ENCODE measurements at regions not wholly inside any gene's neighbourhood (a gene's known extent, or its start where the extent isn't known, plus 50 kb on each side); places are given as distances from the start of the nearest gene placed in this dataset.

DNA sequence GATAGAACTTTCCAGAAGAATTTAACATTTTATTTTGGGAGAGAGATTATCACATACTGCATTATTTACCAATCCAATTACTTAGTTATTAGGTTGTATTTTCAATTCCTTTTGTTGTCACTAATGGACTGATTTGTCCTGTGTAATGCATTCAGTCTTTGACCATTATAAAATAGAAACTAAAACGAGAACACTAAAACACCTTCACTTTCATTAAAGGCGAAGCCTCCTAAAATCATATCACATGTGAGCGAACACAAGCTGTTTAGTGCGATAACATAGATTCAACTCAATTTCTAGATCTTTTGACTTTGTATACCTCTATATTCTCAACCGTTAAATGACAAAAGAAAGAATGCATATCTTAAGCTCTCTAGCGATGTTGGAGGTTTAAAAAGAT, 253.4 kb downstream of the VGLL3 start:
- DNase-seq (ENCODE audit: low read depth) = no peak
- no peak overlapping the region for H3K4me3 ChIP-seq (ENCODE audit: low read depth, low read length)
- TF ChIP-seq, protein P1, sequence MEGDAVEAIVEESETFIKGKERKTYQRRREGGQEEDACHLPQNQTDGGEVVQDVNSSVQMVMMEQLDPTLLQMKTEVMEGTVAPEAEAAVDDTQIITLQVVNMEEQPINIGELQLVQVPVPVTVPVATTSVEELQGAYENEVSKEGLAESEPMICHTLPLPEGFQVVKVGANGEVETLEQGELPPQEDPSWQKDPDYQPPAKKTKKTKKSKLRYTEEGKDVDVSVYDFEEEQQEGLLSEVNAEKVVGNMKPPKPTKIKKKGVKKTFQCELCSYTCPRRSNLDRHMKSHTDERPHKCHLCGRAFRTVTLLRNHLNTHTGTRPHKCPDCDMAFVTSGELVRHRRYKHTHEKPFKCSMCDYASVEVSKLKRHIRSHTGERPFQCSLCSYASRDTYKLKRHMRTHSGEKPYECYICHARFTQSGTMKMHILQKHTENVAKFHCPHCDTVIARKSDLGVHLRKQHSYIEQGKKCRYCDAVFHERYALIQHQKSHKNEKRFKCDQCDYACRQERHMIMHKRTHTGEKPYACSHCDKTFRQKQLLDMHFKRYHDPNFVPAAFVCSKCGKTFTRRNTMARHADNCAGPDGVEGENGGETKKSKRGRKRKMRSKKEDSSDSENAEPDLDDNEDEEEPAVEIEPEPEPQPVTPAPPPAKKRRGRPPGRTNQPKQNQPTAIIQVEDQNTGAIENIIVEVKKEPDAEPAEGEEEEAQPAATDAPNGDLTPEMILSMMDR (conservative IDR thresholded peaks at IDR 0.05; ENCODE audit: low read depth, low read length) = no peak

DNA sequence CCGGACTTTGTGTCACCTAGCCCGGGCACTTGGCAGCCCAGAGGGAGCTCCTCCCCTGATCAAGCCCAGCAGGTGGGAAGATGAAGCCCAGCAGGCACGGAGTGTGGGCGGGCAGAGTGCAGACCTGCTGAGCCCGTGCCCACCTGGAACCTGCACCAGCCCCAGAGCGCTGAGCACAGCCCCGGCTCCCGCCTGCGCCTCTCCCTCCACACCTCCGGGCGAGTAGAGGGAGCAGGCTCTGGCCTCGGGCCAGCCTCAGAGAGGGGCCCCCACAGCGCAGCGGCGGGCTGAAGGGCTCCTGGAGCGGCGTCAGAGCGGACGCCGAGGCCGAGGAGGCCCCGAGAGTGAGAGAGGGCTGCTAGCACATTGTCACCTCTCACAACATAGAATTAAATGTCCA, 257.7 kb downstream of the VGLL3 start:
- DNase-seq (ENCODE audit: low read depth) = no peak
- TF ChIP-seq, protein P1 (conservative IDR thresholded peaks at IDR 0.05; ENCODE audit: low read depth, low read length) = no peak
- H3K4me3 ChIP-seq (ENCODE audit: low read depth, low read length) = no peak overlapping the region

DNA sequence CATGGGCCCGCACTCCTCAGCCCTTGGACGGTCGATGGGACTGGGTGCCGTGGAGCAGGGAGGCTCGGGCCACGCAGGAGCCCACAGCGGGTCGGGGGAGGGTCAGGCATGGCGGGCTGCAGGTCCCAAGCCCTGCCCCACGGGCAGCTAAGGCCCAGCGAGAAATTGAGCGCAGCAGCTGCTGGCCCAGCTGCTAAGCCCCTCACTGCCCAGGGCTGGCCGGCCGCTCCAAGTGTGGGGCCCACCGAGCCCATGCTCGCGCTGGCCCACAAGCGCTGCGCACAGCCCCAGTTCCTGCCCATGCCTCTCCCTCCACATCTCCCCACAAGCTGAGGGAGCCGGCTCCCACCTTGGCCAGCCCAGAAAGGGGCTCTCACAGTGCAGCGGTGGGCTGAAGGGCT, 259.4 kb downstream of the VGLL3 start:
- no peak for DNase-seq (ENCODE audit: low read depth)
- no peak overlapping the region for H3K4me3 ChIP-seq (ENCODE audit: low read depth, low read length)
- TF ChIP-seq, protein P1 (conservative IDR thresholded peaks at IDR 0.05; ENCODE audit: low read depth, low read length) = no peak

DNA sequence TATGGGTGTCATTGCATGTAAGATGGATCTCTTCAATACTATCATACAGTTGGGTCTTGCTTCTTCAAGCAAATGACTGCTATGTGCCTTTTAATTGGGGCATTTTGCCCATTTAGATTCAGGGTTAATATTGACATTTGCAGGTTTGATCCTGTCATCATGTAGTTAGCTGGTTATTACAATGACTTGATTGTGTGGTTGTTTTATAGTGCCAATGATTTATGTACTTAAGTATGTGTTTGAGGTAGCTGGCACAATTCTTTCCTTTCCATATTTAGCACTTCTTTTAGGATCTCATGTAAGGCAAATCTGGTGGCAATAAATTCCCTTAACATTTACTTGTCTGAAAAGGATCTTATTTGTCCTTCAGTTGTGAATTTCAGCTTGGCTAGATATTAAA, 267.5 kb downstream of the VGLL3 start:
- TF ChIP-seq, protein P1 (conservative IDR thresholded peaks at IDR 0.05; ENCODE audit: low read depth, low read length) = no peak
- no peak for DNase-seq (ENCODE audit: low read depth)

DNA sequence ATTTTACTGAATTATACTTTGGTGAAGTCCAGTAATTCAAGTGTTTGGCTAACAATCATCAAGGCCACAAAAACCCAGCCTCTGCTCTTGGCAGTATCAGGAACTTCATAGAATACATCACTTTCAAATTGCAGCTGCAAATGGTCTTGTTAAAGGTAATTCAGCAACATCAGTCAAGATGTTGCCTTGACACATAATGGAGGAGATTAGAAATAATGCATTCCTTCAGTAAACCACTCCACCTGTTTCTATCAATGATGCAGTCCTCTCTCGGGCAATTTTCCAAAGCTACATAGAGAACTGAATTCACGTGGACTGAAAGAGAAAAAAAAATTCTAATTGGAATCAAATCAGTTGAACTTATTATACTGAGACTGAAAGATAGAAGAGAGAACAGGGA, 279.3 kb downstream of the VGLL3 start:
- no peak overlapping the region for H3K4me3 ChIP-seq (ENCODE audit: low read depth, low read length)
- TF ChIP-seq, protein P1 (conservative IDR thresholded peaks at IDR 0.05; ENCODE audit: low read depth, low read length) = no peak
- no peak for DNase-seq (ENCODE audit: low read depth)

More for the DNA sequence above, 267.5 kb downstream of the VGLL3 start:
- no peak overlapping the region for H3K4me3 ChIP-seq (ENCODE audit: low read depth, low read length)

DNA sequence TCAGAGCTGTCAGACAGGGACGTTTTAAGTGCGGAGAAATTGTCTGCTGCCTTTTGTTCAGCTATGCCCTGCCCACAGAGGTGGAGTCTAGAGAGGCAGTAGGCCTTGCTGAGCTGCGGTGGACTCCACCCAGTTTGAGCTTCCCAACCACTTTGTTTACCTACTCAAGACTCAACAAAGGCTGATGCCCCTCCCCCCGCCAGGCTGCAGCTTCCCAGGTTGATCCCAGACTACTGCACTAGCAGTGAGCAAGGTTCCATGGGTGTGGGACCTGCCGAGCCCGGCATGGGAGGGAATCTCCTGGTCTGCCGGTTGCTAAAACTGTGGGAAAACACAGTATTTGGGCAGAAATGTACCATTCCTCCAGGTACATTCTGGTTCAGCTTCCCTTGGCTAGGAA, 282.1 kb downstream of the VGLL3 start:
- TF ChIP-seq, protein P1 (conservative IDR thresholded peaks at IDR 0.05; ENCODE audit: low read depth, low read length) = no peak
- DNase-seq (ENCODE audit: low read depth) = no peak
- H3K4me3 ChIP-seq (ENCODE audit: low read depth, low read length) = no peak overlapping the region

DNA sequence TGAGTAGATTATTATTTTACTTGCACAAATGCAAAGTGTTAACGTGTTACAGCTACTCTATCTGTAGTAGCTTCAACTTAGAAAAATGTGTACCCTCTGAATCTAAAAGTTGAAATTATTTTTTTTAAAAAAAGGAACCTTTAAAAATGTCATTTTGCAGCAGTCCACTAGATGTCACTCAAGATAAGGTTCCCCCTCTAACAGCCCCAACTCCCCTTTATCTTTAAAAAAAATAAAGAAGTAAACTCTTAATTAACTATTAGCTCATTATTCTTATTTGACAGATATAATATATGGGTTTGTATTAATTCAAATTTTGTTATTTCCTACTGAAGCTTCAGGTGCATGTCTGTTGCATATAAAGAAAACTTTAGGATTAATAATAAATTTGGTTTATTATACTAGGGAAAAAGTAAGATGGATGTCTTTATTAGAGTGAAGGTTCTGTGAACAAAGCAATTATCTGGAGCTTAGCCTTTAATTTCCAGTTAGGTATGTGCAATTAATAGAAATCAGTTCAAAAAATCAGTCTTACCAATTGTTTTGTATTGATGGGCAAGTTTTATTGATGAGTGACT, 288.5 kb downstream of the VGLL3 start:
- peak; percentile 18 for DNase-seq (ENCODE audit: low read depth)
- H3K4me3 ChIP-seq (ENCODE audit: low read depth, low read length) = no peak overlapping the region
- TF ChIP-seq, protein P1 (conservative IDR thresholded peaks at IDR 0.05; ENCODE audit: low read depth, low read length) = peak; percentile 63

All from choroid plexus epithelial cell (primary cell).